Central memory CD4-positive, alpha-beta T cell (primary cell): ENCODE measurements at regions not wholly inside any gene's neighbourhood (a gene's known extent, or its start where the extent isn't known, plus 50 kb on each side); places are given as distances from the start of the nearest gene placed in this dataset.
"Not testable (repeated sequence)": the region's sequence is repeated elsewhere in the genome, so short reads cannot be mapped to it uniquely, and the experiment has no call there.

ENCODE experiments used
- DNase-seq: peaks from one replicate; pipeline ENCODE4 v3.0.0; 2022

- DNase-seq, result no peak
These were observed 1282.7 kb upstream of the GYPC start for GRCh38 chr2:125373293-125373692.

DNA sequence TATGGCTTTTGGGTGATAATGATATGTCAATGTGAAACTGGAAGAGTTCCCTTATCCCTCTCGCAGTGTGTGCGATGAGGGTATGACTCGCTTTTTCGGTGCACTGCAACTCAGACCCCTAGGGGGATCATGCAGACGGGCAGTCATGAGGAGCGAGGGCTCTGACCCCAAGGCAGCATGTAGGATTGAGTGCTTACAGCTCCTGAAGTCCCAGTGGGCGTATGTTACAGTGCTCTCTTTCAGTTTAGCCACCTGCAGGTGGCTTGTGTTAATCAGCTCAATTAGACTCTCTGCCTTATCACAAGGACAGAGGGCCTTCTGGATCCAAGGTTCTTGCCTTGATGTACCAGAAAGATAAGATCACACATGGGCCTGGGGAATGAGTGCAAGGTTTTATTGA lies 1269.9 kb upstream of the GYPC start:
- DNase-seq, result no peak

DNA sequence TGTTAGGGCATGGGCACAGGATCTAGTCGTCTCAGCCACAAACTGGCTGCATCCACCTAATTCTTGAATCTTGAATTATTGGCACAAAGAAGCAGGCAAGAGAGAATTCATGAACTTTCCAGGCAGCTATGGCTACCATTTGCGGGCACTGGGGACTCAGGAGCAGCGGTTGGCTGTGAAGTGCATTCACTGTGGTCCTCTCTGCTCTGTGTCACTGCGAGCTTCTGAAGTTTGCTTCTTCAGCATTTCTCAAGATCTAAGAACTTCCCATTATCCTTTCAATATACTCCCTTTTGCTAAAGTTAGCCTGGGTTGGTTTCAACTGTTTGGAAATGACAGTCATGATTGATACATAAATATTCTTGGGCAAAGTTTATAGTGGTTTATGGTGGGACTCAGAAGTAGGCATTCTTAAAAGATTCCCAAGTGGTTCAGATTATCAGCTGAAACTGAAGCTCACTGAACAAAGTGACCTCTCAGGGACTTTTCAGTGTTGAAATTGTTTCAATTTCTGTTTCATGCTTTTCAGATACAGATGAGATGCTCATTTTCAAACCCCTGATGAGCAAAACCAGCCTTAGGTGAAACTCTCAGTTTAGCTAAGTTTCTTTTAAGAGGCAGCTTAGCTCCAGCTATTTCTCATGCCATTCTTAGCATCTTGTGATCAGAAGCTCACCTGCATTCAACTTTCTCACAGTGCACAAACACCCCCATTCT lies 1258.3 kb upstream of the GYPC start:
- no peak for DNase-seq

GRCh38 chr2:125398738-125399524 lies 1257.0 kb upstream of the GYPC start:
- DNase-seq, result no peak

GRCh38 chr2:125405816-125406215 lies 1250.1 kb upstream of the GYPC start:
- no peak for DNase-seq

DNA sequence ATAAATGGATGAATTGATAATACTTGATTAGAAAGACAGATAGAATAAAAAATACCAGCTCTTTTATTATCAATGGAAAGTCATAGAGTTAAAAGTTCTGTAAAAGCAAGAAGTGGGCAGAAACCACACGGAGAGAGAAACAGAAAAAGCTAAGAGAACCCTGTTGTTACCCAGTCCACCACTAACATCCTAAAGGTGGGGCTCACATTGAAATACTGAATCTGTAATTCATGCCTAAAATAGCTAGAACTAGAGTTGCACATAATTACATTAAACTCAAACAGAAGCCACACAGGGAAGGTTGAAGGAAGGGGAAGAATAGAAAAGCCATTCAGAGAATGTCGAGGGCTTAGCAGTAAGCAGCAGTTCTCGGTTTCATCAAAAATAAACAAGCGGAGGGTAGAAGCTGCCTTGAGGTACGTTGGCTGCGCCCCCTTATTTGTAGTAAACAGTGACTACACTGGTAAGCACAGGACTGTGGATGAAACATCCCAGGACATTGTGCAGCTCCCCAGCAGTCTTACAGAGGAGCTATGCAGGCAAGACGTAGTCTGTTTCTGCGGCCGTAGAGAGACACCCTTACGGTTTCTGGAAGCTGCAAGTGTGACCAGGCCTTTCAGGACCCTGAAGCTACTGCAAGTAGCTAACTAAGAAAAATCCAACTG lies 1247.0 kb upstream of the GYPC start:
- no peak for DNase-seq

- no peak for DNase-seq
These were observed 1237.5 kb upstream of the GYPC start for GRCh38 chr2:125418483-125418882.

DNA sequence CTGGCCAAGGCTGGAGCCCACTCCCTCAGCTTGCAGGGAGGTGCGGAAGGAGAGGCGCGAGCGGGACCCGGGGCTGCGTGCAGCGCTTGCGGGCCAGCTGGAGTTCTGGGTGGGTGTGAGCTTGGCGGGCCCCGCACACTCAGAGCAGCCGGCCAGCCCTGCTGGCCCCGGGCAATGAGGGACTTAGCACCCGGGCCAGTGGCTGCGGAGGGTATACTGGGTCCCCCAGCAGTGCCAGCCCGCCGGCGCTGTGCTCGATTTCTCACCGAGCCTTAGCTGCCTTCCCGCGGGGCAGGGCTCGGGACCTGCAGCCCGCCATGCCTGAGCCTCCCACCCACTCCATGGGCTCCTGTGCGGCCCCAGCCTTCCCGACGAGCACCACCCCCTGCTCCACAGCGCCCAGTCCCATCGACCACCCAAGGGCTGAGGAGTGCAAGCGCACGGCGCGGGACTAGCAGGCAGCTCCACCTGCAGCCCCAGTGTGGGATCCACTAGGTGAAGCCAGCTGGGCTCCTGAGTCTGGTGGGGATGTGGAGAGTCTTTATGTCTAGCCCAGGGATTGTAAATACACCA lies 1233.7 kb upstream of the GYPC start:
- not testable (repeated sequence) for DNase-seq

- no peak for DNase-seq
These were observed 1231.6 kb upstream of the GYPC start for GRCh38 chr2:125424266-125424785.

DNA sequence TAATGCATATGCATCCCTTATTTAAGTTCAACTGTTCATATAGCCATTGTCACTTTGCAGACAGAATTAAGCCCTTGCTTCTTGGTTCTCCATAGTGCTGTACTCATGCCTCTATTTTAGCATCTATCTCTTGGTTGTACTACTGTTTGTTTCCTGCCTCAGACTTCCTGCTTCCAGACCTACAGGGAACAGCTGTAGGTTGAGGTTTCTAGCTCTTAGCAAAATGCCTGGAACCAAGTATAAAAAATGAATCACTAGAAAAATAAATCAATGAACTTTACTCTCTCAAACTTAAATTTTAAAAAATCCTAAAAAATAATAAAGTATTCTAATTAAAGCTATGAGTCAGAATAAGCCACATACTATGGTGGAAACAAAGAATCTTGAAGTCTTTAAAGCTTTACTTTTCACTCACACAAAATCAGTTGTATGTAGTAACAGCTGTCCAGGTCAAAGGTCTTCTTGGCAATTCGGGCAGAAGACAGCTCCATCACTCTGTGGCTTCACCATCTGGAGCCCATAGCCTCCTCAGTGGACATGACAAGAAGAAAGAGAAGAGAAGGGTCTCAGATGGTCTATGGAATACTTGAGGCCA lies 1228.1 kb upstream of the GYPC start:
- DNase-seq, result no peak

DNA sequence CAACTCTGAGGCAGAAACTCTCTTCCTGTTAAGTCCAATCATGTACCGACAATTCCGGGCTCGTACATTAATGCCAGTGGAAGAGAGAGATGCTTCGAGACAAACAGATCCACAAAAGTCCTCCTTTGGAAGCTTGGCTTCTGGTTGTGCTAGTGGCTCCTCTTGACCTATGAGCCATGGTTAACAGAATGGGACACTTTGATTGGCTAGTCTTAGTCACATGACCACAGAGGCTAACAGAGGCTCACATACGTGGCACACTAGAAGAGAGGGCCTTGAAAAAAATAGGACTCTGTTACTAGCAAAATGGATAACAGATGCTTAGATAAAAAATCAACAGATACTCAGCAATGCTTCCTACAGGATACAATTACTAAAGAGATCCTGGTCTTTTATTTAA lies 1211.9 kb upstream of the GYPC start:
- DNase-seq, result no peak

GRCh38 chr2:125445495-125445894 lies 1210.5 kb upstream of the GYPC start:
- no peak for DNase-seq

- no peak for DNase-seq
These were observed 1205.9 kb upstream of the GYPC start for GRCh38 chr2:125450092-125450491.

- no peak for DNase-seq
These were observed 1200.8 kb upstream of the GYPC start for GRCh38 chr2:125455110-125455509.

DNA sequence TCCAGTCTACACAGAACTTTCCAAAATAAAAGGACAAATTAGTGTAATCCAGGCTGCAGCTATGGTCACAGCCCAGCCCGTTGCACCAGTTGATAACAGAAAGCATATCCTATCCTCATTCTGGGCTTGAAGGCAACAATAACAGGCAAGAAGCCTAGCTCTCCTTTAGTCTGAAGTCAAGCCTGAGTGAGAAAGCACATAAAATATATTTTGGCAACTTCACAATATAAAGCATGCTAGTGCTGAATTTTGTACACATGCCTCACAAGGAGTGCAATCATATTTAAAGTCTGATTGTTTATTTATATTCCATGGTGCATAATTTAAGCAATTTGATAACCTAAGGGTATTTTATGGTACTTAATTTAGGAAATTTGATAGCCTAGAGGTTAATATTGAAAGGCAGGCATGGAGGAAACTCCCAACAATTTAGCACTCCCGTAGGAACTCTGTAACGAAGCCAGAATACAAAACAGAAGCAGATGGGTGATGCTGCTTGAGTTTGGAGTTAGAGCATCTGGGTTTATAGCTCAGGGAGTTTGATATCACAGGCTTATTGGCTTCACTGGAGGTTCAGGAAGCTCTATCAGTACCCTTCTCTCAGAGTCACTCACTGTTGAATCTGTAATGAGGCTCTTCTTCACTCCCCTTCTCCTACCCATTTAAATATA lies 1199.1 kb upstream of the GYPC start:
- DNase-seq, result no peak

GRCh38 chr2:125471963-125472362 lies 1184.0 kb upstream of the GYPC start:
- no peak for DNase-seq

- DNase-seq, result no peak
These were observed 1176.8 kb upstream of the GYPC start for GRCh38 chr2:125479143-125479636.

DNA sequence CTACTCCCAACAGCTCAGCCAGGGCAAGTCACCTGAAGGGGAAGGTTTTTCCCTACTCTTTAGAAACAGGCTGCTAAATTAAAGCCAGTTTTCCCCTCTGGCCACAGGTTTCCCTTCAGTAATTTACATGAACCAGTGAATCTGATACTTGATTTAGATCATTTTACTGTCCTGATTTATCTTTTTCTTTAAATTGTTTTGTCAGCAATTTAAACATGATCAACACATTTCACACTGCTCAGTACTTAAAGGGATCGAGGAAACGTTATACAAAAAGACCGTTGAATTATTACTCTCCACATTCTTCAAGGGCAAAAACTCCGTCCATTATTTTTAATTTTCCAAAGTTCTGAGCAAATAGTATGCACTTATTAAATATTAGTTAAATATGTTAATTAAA lies 1165.7 kb upstream of the GYPC start:
- no peak for DNase-seq

- no peak for DNase-seq
These were observed 1164.3 kb upstream of the GYPC start for GRCh38 chr2:125491663-125492062.

DNA sequence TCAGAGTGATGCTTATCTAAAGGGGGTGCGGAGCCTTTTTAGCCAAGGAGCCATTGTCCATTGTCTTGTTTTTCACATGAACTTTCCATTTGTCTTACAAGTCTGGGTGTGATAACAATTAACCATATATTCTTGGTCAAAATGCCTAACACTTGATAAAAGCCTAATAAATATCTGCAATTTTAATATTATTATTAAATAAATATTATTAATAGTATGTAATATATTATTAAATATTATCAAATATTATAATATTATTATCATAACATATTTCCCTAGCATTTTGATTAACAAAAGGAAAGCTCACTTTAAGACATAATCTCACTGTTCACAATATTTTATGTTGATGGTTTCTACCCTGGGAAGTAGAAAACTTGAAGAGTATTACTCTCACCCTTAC lies 1143.6 kb upstream of the GYPC start:
- DNase-seq, result no peak

GRCh38 chr2:125516496-125517109 lies 1139.4 kb upstream of the GYPC start:
- DNase-seq, result no peak

DNA sequence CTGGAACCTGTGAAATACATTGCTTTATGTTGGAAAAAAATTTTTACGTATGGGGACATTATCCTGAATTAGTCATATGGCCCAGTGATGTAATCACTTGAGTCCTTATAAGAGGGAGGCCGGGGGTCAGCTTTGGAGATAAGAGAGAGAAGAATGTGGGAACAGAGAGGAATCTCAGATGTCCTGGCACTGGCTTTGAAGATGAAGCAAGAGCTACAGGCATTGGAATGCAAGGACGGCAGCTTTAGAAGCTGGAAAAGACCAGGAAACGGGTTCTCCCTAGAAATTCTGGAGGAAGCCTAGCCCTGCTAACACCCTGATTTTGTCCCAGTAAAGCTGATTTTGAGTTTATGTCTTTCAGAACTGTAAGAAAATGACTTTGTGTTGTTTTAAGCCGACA lies 1129.9 kb upstream of the GYPC start:
- no peak for DNase-seq
